ENCODE measurements at regions not wholly inside any gene's neighbourhood (a gene's known extent, or its start where the extent isn't known, plus 50 kb on each side); places are given as distances from the start of the nearest gene placed in this dataset.

- TF ChIP-seq, protein P1, sequence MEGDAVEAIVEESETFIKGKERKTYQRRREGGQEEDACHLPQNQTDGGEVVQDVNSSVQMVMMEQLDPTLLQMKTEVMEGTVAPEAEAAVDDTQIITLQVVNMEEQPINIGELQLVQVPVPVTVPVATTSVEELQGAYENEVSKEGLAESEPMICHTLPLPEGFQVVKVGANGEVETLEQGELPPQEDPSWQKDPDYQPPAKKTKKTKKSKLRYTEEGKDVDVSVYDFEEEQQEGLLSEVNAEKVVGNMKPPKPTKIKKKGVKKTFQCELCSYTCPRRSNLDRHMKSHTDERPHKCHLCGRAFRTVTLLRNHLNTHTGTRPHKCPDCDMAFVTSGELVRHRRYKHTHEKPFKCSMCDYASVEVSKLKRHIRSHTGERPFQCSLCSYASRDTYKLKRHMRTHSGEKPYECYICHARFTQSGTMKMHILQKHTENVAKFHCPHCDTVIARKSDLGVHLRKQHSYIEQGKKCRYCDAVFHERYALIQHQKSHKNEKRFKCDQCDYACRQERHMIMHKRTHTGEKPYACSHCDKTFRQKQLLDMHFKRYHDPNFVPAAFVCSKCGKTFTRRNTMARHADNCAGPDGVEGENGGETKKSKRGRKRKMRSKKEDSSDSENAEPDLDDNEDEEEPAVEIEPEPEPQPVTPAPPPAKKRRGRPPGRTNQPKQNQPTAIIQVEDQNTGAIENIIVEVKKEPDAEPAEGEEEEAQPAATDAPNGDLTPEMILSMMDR (IDR thresholded peaks at IDR 0.05), result no peak
- no peak for TF ChIP-seq EP300 (IDR thresholded peaks at IDR 0.05; ENCODE audit: low read depth)
- TF ChIP-seq POLR2AphosphoS5 (IDR thresholded peaks at IDR 0.05), result no peak
Measured at GRCh38 chr4:77450006-77450405, 155.6 kb upstream of the CXCL13 start.
